ENCODE measurements at regions not wholly inside any gene's neighbourhood (a gene's known extent, or its start where the extent isn't known, plus 50 kb on each side); places are given as distances from the start of the nearest gene placed in this dataset.

- Histone ChIP-seq H3K27me3 (ENCODE audit: control insufficient read depth, insufficient read depth, low read length) (no peaks in the 10 kb centered on the region), H3K4me3 (ENCODE audit: low read depth, low read length) (no peak overlapping the region), H3K9ac (ENCODE audit: low read depth, low read length) (no peak overlapping the region), H3K4me1 (ENCODE audit: control insufficient read depth, insufficient read depth, low read length) (peaks cover 7% of the 10 kb centered on the region), H3K9me3 (ENCODE audit: control insufficient read depth, insufficient read depth, low read length) (no peaks in the 10 kb centered on the region), H3K36me3 (ENCODE audit: control insufficient read depth, insufficient read depth, low read length) (no peaks in the 10 kb centered on the region)
Observed at GRCh38 chr6:141451511-141452353, 681.0 kb upstream of the GJE1 start.

- no peak overlapping the region for H3K4me3 ChIP-seq (ENCODE audit: low read depth, low read length)
- no peaks in the 10 kb centered on the region for H3K9me3 ChIP-seq (ENCODE audit: control insufficient read depth, insufficient read depth, low read length)
- peaks cover 7% of the 10 kb centered on the region for H3K4me1 ChIP-seq (ENCODE audit: control insufficient read depth, insufficient read depth, low read length)
- no peaks in the 10 kb centered on the region for H3K27me3 ChIP-seq (ENCODE audit: control insufficient read depth, insufficient read depth, low read length)
- H3K36me3 ChIP-seq (ENCODE audit: control insufficient read depth, insufficient read depth, low read length) = no peaks in the 10 kb centered on the region
- H3K9ac ChIP-seq (ENCODE audit: low read depth, low read length) = no peak overlapping the region
Observed at GRCh38 chr6:141451181-141451510, 681.6 kb upstream of the GJE1 start.

- no peak overlapping the region for H3K9ac ChIP-seq (ENCODE audit: low read depth, low read length)
- no peaks in the 10 kb centered on the region for H3K9me3 ChIP-seq (ENCODE audit: control insufficient read depth, insufficient read depth, low read length)
- peaks cover 3% of the 10 kb centered on the region for H3K4me1 ChIP-seq (ENCODE audit: control insufficient read depth, insufficient read depth, low read length)
- H3K4me3 ChIP-seq (ENCODE audit: low read depth, low read length) = no peak overlapping the region
- no peaks in the 10 kb centered on the region for H3K36me3 ChIP-seq (ENCODE audit: control insufficient read depth, insufficient read depth, low read length)
- no peaks in the 10 kb centered on the region for H3K27me3 ChIP-seq (ENCODE audit: control insufficient read depth, insufficient read depth, low read length)
Observed at GRCh38 chr6:141445928-141446628, 686.6 kb upstream of the GJE1 start.

GRCh38 chr6:141443668-141444289 lies 688.9 kb upstream of the GJE1 start:
- no peaks in the 10 kb centered on the region for H3K9me3 ChIP-seq (ENCODE audit: control insufficient read depth, insufficient read depth, low read length)
- no peak overlapping the region for H3K4me3 ChIP-seq (ENCODE audit: low read depth, low read length)
- no peak overlapping the region for H3K9ac ChIP-seq (ENCODE audit: low read depth, low read length)
- no peaks in the 10 kb centered on the region for H3K4me1 ChIP-seq (ENCODE audit: control insufficient read depth, insufficient read depth, low read length)
- no peaks in the 10 kb centered on the region for H3K27me3 ChIP-seq (ENCODE audit: control insufficient read depth, insufficient read depth, low read length)
- no peaks in the 10 kb centered on the region for H3K36me3 ChIP-seq (ENCODE audit: control insufficient read depth, insufficient read depth, low read length)

GRCh38 chr6:141443032-141443431 lies 689.7 kb upstream of the GJE1 start:
- no peak overlapping the region for H3K4me3 ChIP-seq (ENCODE audit: low read depth, low read length)
- no peak overlapping the region for H3K9ac ChIP-seq (ENCODE audit: low read depth, low read length)
- no peaks in the 10 kb centered on the region for H3K36me3 ChIP-seq (ENCODE audit: control insufficient read depth, insufficient read depth, low read length)
- H3K9me3 ChIP-seq (ENCODE audit: control insufficient read depth, insufficient read depth, low read length) = no peaks in the 10 kb centered on the region
- no peaks in the 10 kb centered on the region for H3K4me1 ChIP-seq (ENCODE audit: control insufficient read depth, insufficient read depth, low read length)
- no peaks in the 10 kb centered on the region for H3K27me3 ChIP-seq (ENCODE audit: control insufficient read depth, insufficient read depth, low read length)

- H3K27me3 ChIP-seq (ENCODE audit: control insufficient read depth, insufficient read depth, low read length) = no peaks in the 10 kb centered on the region
Observed at GRCh38 chr6:141439513-141439912, 693.2 kb upstream of the GJE1 start.

GRCh38 chr6:141437685-141438084 lies 695.0 kb upstream of the GJE1 start:
- no peaks in the 10 kb centered on the region for H3K27me3 ChIP-seq (ENCODE audit: control insufficient read depth, insufficient read depth, low read length)
- H3K4me3 ChIP-seq (ENCODE audit: low read depth, low read length) = no peak overlapping the region
- H3K4me1 ChIP-seq (ENCODE audit: control insufficient read depth, insufficient read depth, low read length) = no peaks in the 10 kb centered on the region
- no peaks in the 10 kb centered on the region for H3K36me3 ChIP-seq (ENCODE audit: control insufficient read depth, insufficient read depth, low read length)
- H3K9ac ChIP-seq (ENCODE audit: low read depth, low read length) = no peak overlapping the region
- no peaks in the 10 kb centered on the region for H3K9me3 ChIP-seq (ENCODE audit: control insufficient read depth, insufficient read depth, low read length)

More at GRCh38 chr6:141439513-141439912, 693.2 kb upstream of the GJE1 start:
- H3K4me3 ChIP-seq (ENCODE audit: low read depth, low read length) = no peak overlapping the region
- no peak overlapping the region for H3K9ac ChIP-seq (ENCODE audit: low read depth, low read length)
- no peaks in the 10 kb centered on the region for H3K9me3 ChIP-seq (ENCODE audit: control insufficient read depth, insufficient read depth, low read length)
- H3K36me3 ChIP-seq (ENCODE audit: control insufficient read depth, insufficient read depth, low read length) = no peaks in the 10 kb centered on the region
- H3K4me1 ChIP-seq (ENCODE audit: control insufficient read depth, insufficient read depth, low read length) = no peaks in the 10 kb centered on the region

- Histone ChIP-seq H3K9ac (ENCODE audit: low read depth, low read length) (no peak overlapping the region), H3K36me3 (ENCODE audit: control insufficient read depth, insufficient read depth, low read length) (no peaks in the 10 kb centered on the region), H3K4me3 (ENCODE audit: low read depth, low read length) (no peak overlapping the region), H3K9me3 (ENCODE audit: control insufficient read depth, insufficient read depth, low read length) (no peaks in the 10 kb centered on the region), H3K4me1 (ENCODE audit: control insufficient read depth, insufficient read depth, low read length) (no peaks in the 10 kb centered on the region), H3K27me3 (ENCODE audit: control insufficient read depth, insufficient read depth, low read length) (no peaks in the 10 kb centered on the region)
Observed at GRCh38 chr6:141437011-141437410, 695.7 kb upstream of the GJE1 start.

- H3K4me1 ChIP-seq (ENCODE audit: control insufficient read depth, insufficient read depth, low read length) = no peaks in the 10 kb centered on the region
Observed at GRCh38 chr6:141426400-141426980, 706.2 kb upstream of the GJE1 start.

GRCh38 chr6:141421378-141421777 lies 711.3 kb upstream of the GJE1 start:
- Histone ChIP-seq H3K9me3 (ENCODE audit: control insufficient read depth, insufficient read depth, low read length) (no peaks in the 10 kb centered on the region), H3K4me1 (ENCODE audit: control insufficient read depth, insufficient read depth, low read length) (no peaks in the 10 kb centered on the region), H3K4me3 (ENCODE audit: low read depth, low read length) (no peak overlapping the region), H3K27me3 (ENCODE audit: control insufficient read depth, insufficient read depth, low read length) (no peaks in the 10 kb centered on the region), H3K36me3 (ENCODE audit: control insufficient read depth, insufficient read depth, low read length) (no peaks in the 10 kb centered on the region), H3K9ac (ENCODE audit: low read depth, low read length) (no peak overlapping the region)

More at GRCh38 chr6:141426400-141426980, 706.2 kb upstream of the GJE1 start:
- H3K36me3 ChIP-seq (ENCODE audit: control insufficient read depth, insufficient read depth, low read length) = no peaks in the 10 kb centered on the region
- no peak overlapping the region for H3K9ac ChIP-seq (ENCODE audit: low read depth, low read length)
- no peak overlapping the region for H3K4me3 ChIP-seq (ENCODE audit: low read depth, low read length)
- H3K27me3 ChIP-seq (ENCODE audit: control insufficient read depth, insufficient read depth, low read length) = no peaks in the 10 kb centered on the region
- no peaks in the 10 kb centered on the region for H3K9me3 ChIP-seq (ENCODE audit: control insufficient read depth, insufficient read depth, low read length)

- H3K9ac ChIP-seq (ENCODE audit: low read depth, low read length) = no peak overlapping the region
- no peaks in the 10 kb centered on the region for H3K36me3 ChIP-seq (ENCODE audit: control insufficient read depth, insufficient read depth, low read length)
- no peak overlapping the region for H3K4me3 ChIP-seq (ENCODE audit: low read depth, low read length)
- no peaks in the 10 kb centered on the region for H3K4me1 ChIP-seq (ENCODE audit: control insufficient read depth, insufficient read depth, low read length)
- no peaks in the 10 kb centered on the region for H3K9me3 ChIP-seq (ENCODE audit: control insufficient read depth, insufficient read depth, low read length)
- H3K27me3 ChIP-seq (ENCODE audit: control insufficient read depth, insufficient read depth, low read length) = no peaks in the 10 kb centered on the region
Observed at GRCh38 chr6:141418076-141418475, 714.6 kb upstream of the GJE1 start.
